Brain microvascular endothelial cell (primary cell): ENCODE measurements at regions not wholly inside any gene's neighbourhood (a gene's known extent, or its start where the extent isn't known, plus 50 kb on each side); places are given as distances from the start of the nearest gene placed in this dataset.
"Not testable (repeated sequence)": the region's sequence is repeated elsewhere in the genome, so short reads cannot be mapped to it uniquely, and the experiment has no call there.

ENCODE experiments used
- DNase-seq: peaks from one replicate; pipeline ENCODE4 v3.0.0-alpha.2; 2020
- H3K27ac ChIP-seq: fragments of 250-450 bp; sonication (Bioruptor Pico); 2 replicates; pipeline ENCODE4 v1.5.1; 2020; ENCODE audit warnings: mild to moderate bottlenecking, moderate library complexity
- H3K27me3 ChIP-seq: fragments of 250-450 bp; sonication (Bioruptor Pico); replicated peaks from 2 replicates; pipeline ENCODE4 v1.5.1; 2020; ENCODE audit warnings: mild to moderate bottlenecking
- H3K36me3 ChIP-seq: fragments of 250-450 bp; sonication (Bioruptor Pico); replicated peaks from 2 replicates; pipeline ENCODE4 v1.5.1; 2020; ENCODE audit warnings: mild to moderate bottlenecking
- H3K4me3 ChIP-seq: 2 replicates; pipeline ENCODE4 v1.5.1; 2011; ENCODE audit warnings: low read depth, mild to moderate bottlenecking, control low read depth, low read length, moderate library complexity
- CTCF ChIP-seq: IDR thresholded peaks from 2 replicates; pipeline ENCODE4 v1.5.1; 2011; ENCODE audit warnings: low read depth, mild to moderate bottlenecking, moderate library complexity, low read length, control low read depth, inconsistent platforms; ENCODE audit errors: missing control alignments
- in situ Hi-C: cut with HindIII; loops from 2 replicates; pipeline ENCODE4 v1.10.0; 2017; ENCODE audit warnings: low sequenced_read_pairs, low pct_ligation_motif_present

DNA sequence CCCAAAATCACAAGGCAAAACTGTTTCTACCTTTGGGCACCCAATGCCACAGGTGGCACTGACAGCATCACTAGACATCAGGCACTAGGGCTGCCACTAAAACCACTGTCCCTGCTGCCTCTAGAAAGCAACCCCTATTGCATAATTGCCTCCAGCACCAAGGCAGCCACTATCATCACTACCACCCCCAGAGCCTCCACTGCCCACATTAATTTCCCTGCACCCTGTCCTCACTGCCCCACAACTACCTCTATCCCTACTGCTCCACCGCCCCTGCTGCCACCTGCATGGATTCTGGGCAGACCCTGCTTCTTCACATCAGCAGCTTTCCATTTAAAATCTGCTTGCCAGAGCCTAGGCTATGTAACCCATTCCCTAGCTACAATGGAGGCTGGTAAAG is 68.6 kb upstream of the CACHD1 start:
- in situ Hi-C loops = no loop called here
- no peak overlapping the region for H3K27ac ChIP-seq
- no peaks in the 10 kb centered on the region for H3K36me3 ChIP-seq
- DNase-seq = no peak
- no peak for TF ChIP-seq CTCF
- no peak overlapping the region for H3K4me3 ChIP-seq
- H3K27me3 ChIP-seq = no peaks in the 10 kb centered on the region

DNA sequence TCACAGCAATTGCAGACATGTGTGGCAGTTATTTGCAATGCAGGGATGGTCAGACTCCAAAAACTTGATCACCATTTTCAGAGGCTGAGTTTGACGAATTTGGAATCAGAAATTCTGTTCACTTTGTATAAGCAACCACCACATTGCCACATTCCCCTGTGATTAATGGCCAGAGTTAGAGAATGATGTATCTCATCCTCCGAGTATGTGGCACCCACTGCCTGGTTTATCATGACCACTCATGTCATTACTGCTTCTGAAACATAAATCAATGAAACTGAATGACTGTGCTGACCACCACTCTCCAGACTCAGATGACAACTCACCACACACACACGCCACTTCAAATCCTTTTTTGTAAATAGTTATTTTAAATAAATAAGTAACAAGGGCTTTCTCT is 66.6 kb upstream of the CACHD1 start:
- no peak for TF ChIP-seq CTCF
- Histone ChIP-seq H3K27ac (no peak overlapping the region), H3K27me3 (no peaks in the 10 kb centered on the region), H3K36me3 (no peaks in the 10 kb centered on the region), H3K4me3 (no peak overlapping the region)
- no peak for DNase-seq
- in situ Hi-C loops = no loop called here

DNA sequence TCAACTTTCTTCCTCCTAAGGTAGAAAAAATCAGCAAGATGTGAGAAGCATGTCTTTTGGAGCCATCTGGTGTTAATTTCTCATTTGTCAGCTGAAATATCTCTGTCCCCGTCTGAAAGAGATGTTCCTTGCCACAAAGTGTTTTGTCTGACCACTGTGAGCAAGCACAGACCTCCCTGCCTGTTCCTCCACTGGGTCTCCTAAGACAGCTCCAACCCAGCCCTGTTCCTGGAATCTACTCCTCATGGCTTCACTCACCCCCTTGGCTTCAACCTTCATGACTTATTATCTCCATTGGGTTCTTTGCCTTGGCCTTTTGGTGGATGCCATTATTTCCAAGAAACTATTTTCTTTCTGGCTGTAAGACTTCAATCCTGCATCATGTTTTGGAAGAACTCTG is 65.7 kb upstream of the CACHD1 start:
- in situ Hi-C loops = no loop called here
- no peak for TF ChIP-seq CTCF
- H3K27me3 ChIP-seq = no peaks in the 10 kb centered on the region

GRCh38 chr1:64405833-64406232 is 64.1 kb upstream of the CACHD1 start:
- H3K36me3 ChIP-seq = no peaks in the 10 kb centered on the region
- in situ Hi-C loops = no loop called here
- no peak overlapping the region for H3K4me3 ChIP-seq
- H3K27me3 ChIP-seq = no peaks in the 10 kb centered on the region
- no peak for DNase-seq
- H3K27ac ChIP-seq = no peak overlapping the region
- no peak for TF ChIP-seq CTCF

More for the DNA sequence above, 65.7 kb upstream of the CACHD1 start:
- no peak overlapping the region for H3K4me3 ChIP-seq
- no peak overlapping the region for H3K27ac ChIP-seq
- H3K36me3 ChIP-seq = no peaks in the 10 kb centered on the region
- DNase-seq = no peak

DNA sequence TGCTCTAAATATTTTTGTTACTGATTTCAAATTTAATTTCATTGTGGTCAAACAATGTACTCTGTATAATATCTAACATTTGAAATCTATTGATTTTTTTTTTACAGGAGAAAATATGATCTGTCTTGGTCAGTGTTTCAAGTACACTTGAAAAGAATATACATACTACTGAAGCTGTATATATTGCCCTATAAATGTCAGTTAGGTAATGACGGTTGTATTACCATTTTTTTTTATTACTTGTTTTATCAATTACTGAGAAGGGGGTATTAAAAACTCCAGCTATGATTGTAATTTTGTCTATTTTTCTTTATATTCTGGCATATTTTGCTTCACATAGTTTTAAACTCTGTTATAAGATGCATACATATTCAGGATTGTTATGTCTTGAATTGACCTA is 59.7 kb upstream of the CACHD1 start:
- in situ Hi-C loops = no loop called here
- H3K36me3 ChIP-seq = no peaks in the 10 kb centered on the region
- TF ChIP-seq CTCF = no peak
- H3K4me3 ChIP-seq = no peak overlapping the region
- no peaks in the 10 kb centered on the region for H3K27me3 ChIP-seq
- DNase-seq = no peak
- H3K27ac ChIP-seq = no peak overlapping the region

- in situ Hi-C loops = not testable (repeated sequence)
Observed at GRCh38 chr1:64414855-64415546, 54.9 kb upstream of the CACHD1 start.

More at GRCh38 chr1:64414855-64415546, 54.9 kb upstream of the CACHD1 start:
- not testable (repeated sequence) for DNase-seq, H3K27me3 ChIP-seq, H3K36me3 ChIP-seq, H3K27ac ChIP-seq, H3K4me3 ChIP-seq
